ENCODE measurements at regions not wholly inside any gene's neighbourhood (a gene's known extent, or its start where the extent isn't known, plus 50 kb on each side); places are given as distances from the start of the nearest gene placed in this dataset.

DNA sequence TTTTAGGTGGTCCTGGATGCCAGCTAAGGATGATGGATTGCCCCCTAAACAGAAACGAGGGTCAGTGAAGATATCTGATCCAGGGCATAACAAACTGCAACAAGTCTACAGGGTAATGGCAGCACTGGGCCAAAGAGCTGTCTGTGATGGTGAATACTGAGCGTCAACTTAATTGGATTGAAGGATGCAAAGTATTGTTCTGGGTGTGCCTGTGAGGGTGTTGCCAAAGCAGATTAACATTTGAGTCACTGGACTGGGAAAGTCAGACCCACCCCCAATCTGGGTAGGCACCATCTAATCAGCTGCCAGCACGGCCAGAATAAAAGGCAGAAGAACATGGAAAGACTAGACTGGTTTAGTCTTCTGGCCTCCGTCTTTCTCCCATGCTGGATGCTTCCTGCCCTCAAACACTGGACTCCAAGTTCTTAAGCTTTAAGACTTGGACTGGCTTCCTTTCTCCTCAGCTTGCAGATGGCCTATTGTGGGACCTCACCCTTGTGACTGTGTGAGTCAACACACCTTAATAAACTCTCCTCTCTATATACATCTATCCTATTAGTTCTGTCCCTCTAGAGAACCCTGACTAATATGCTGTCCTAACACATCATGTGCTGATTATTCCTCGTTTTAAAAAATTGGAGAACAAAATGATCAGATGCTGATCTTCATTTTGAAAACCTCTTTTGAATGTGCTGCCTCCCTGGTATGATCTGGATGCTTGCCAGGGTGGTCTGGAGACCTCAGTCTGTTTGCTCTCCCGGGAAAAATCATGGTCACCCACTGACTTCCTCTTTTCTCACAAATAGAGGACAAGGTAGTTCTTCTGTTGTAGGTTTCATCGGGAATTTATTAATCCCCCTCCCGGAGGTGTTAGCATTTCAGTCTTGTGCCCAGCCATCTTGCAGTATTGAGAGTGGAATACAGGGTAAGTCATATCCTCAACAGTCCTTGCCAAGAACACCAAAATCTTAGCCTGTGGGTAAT, 234.7 kb downstream of the SETD4 start:
- no peak for DNase-seq (ENCODE audit: low read depth, low spot score)
- in situ Hi-C loops (cut with HindIII; ENCODE audit: low sequenced_read_pairs) = no loop called here
- no peak overlapping the region for H3K4me3 ChIP-seq (ENCODE audit: low read depth, low read length)
- no peak for TF ChIP-seq CTCF (IDR thresholded peaks at IDR 0.05; ENCODE audit: low read depth, low read length)

- in situ Hi-C loops (cut with HindIII; ENCODE audit: low sequenced_read_pairs) = no loop called here
- H3K4me3 ChIP-seq (ENCODE audit: low read depth, low read length) = no peak overlapping the region
- DNase-seq (ENCODE audit: low read depth, low spot score) = peak; percentile 45
- TF ChIP-seq CTCF (IDR thresholded peaks at IDR 0.05; ENCODE audit: low read depth, low read length) = no peak
These were observed 236.2 kb downstream of the SETD4 start for GRCh38 chr21:35824136-35824535.

GRCh38 chr21:35819134-35819533, 241.2 kb downstream of the SETD4 start:
- in situ Hi-C loops (cut with HindIII; ENCODE audit: low sequenced_read_pairs) = no loop called here
- no peak overlapping the region for H3K4me3 ChIP-seq (ENCODE audit: low read depth, low read length)
- TF ChIP-seq CTCF (IDR thresholded peaks at IDR 0.05; ENCODE audit: low read depth, low read length) = no peak
- DNase-seq (ENCODE audit: low read depth, low spot score) = no peak

- DNase-seq (ENCODE audit: low read depth, low spot score) = no peak
- no peak overlapping the region for H3K4me3 ChIP-seq (ENCODE audit: low read depth, low read length)
- TF ChIP-seq CTCF (IDR thresholded peaks at IDR 0.05; ENCODE audit: low read depth, low read length) = no peak
- in situ Hi-C loops (cut with HindIII; ENCODE audit: low sequenced_read_pairs) = no loop called here
These were observed 241.7 kb downstream of the SETD4 start for GRCh38 chr21:35818597-35818996.

GRCh38 chr21:35814858-35815619, 245.3 kb downstream of the SETD4 start:
- no peak overlapping the region for H3K4me3 ChIP-seq (ENCODE audit: low read depth, low read length)
- no peak for DNase-seq (ENCODE audit: low read depth, low spot score)
- TF ChIP-seq CTCF (IDR thresholded peaks at IDR 0.05; ENCODE audit: low read depth, low read length) = no peak
- in situ Hi-C loops (cut with HindIII; ENCODE audit: low sequenced_read_pairs) = no loop called here

- H3K4me3 ChIP-seq (ENCODE audit: low read depth, low read length) = no peak overlapping the region
- in situ Hi-C loops (cut with HindIII; ENCODE audit: low sequenced_read_pairs) = no loop called here
- DNase-seq (ENCODE audit: low read depth, low spot score) = no peak
- TF ChIP-seq CTCF (IDR thresholded peaks at IDR 0.05; ENCODE audit: low read depth, low read length) = no peak
These were observed 247.6 kb downstream of the SETD4 start for GRCh38 chr21:35812679-35813078.
